Thyroid gland (tissue), 4 donors: ENCODE measurements at regions not wholly inside any gene's neighbourhood (a gene's known extent, or its start where the extent isn't known, plus 50 kb on each side); places are given as distances from the start of the nearest gene placed in this dataset.

Source experiments
- POLR2A ChIP-seq, 2 donors: fragments of 450-650 bp; IDR thresholded peaks; one replicate each; pipeline ENCODE4 v1.6.1; 2017; ENCODE audit warnings: antibody characterized with exemption in 2 of 2, mild to moderate bottlenecking in 2 of 2, moderate library complexity in 1 of 2
- TF ChIP-seq, protein P1 (sequence below), 6 experiments: fragments of 200-600 bp in 3 of 6; fragments of 450-650 bp in 3 of 6; sonication (generic) in 3 of 6; IDR thresholded peaks; one replicate each; pipeline ENCODE4 v1.5.1; 2016 to 2019; ENCODE audit warnings: antibody characterized with exemption in 6 of 6, mild to moderate bottlenecking in 2 of 6, inconsistent platforms in 1 of 6, moderate library complexity in 1 of 6

- no peak for TF ChIP-seq POLR2A (IDR thresholded peaks at IDR 0.05)
- TF ChIP-seq, protein P1, sequence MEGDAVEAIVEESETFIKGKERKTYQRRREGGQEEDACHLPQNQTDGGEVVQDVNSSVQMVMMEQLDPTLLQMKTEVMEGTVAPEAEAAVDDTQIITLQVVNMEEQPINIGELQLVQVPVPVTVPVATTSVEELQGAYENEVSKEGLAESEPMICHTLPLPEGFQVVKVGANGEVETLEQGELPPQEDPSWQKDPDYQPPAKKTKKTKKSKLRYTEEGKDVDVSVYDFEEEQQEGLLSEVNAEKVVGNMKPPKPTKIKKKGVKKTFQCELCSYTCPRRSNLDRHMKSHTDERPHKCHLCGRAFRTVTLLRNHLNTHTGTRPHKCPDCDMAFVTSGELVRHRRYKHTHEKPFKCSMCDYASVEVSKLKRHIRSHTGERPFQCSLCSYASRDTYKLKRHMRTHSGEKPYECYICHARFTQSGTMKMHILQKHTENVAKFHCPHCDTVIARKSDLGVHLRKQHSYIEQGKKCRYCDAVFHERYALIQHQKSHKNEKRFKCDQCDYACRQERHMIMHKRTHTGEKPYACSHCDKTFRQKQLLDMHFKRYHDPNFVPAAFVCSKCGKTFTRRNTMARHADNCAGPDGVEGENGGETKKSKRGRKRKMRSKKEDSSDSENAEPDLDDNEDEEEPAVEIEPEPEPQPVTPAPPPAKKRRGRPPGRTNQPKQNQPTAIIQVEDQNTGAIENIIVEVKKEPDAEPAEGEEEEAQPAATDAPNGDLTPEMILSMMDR (IDR thresholded peaks at IDR 0.05), result no peak
Observed at GRCh38 chr17:73783382-73783766, 139.1 kb upstream of the SDK2 start.
